ENCODE measurements at regions not wholly inside any gene's neighbourhood (a gene's known extent, or its start where the extent isn't known, plus 50 kb on each side); places are given as distances from the start of the nearest gene placed in this dataset.

DNA sequence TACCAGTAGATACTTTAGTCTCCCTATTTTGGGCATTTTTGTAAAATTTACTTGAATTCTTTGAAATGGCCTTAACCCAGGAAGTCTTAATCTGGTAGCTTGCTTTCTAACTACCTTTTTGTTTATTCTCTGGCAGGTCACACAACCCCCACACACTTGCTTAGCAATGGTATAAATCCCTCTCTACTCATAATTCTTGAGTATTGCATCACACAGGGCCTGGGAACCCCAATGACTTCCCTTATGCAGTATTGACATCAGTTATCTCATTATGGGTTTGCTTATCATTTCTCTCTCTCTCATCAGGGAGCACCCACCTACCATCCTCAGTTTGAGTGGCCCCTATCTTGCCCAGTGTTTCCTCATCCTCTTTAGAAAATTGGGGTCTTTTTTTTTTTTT is 207.1 kb downstream of the KCNS3 start:
- TF ChIP-seq POLR2A (IDR thresholded peaks at IDR 0.05; ENCODE audit: control extremely low read depth in 1 of 2, low read depth in 2 of 2, low read length in 2 of 2), result no peak
- TF ChIP-seq CHD2 (IDR thresholded peaks at IDR 0.05; ENCODE audit: low read length), result no peak
- TF ChIP-seq, protein P1, sequence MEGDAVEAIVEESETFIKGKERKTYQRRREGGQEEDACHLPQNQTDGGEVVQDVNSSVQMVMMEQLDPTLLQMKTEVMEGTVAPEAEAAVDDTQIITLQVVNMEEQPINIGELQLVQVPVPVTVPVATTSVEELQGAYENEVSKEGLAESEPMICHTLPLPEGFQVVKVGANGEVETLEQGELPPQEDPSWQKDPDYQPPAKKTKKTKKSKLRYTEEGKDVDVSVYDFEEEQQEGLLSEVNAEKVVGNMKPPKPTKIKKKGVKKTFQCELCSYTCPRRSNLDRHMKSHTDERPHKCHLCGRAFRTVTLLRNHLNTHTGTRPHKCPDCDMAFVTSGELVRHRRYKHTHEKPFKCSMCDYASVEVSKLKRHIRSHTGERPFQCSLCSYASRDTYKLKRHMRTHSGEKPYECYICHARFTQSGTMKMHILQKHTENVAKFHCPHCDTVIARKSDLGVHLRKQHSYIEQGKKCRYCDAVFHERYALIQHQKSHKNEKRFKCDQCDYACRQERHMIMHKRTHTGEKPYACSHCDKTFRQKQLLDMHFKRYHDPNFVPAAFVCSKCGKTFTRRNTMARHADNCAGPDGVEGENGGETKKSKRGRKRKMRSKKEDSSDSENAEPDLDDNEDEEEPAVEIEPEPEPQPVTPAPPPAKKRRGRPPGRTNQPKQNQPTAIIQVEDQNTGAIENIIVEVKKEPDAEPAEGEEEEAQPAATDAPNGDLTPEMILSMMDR (IDR thresholded peaks at IDR 0.05; ENCODE audit: control extremely low read depth in 1 of 3, insufficient read depth in 1 of 3, low read depth in 1 of 3, low read length in 3 of 3), result no peak
- TF ChIP-seq RFX5 (IDR thresholded peaks at IDR 0.05; ENCODE audit: borderline replicate concordance, low read depth, low read length), result no peak
- no peak for TF ChIP-seq ASH2L (IDR thresholded peaks at IDR 0.05; ENCODE audit: low read length)
- TF ChIP-seq EP300 (IDR thresholded peaks at IDR 0.05; ENCODE audit: borderline replicate concordance in 1 of 2, low read depth in 2 of 2, low read length in 2 of 2), result no peak
- TF ChIP-seq TAF1 (IDR thresholded peaks at IDR 0.05; ENCODE audit: low read depth, low read length), result no peak
- TF ChIP-seq RAD21 (IDR thresholded peaks at IDR 0.05 in 1 of 2, conservative IDR thresholded peaks at IDR 0.05 in 1 of 2; ENCODE audit: low read depth in 2 of 2, low read length in 2 of 2), result no peak
